RWPE2 (cell line): ENCODE measurements at regions not wholly inside any gene's neighbourhood (a gene's known extent, or its start where the extent isn't known, plus 50 kb on each side); places are given as distances from the start of the nearest gene placed in this dataset.

ENCODE experiments used
- ATAC-seq: fragments of 200-7000 bp; cut with Tn5 transposase; 3 replicates; pipeline ENCODE4 v1.9.1; 2021; ENCODE audit warnings: low read depth
- DNase-seq: peaks from one replicate; pipeline ENCODE4 v3.0.0-alpha.2; 2020; ENCODE audit warnings: low spot score
- H3K27ac ChIP-seq: fragments of 450-650 bp; 2 replicates; pipeline ENCODE4 v1.5.1; 2017; ENCODE audit warnings: mild to moderate bottlenecking; ENCODE audit not compliant: poor library complexity, severe bottlenecking
- H3K27me3 ChIP-seq: fragments of 250-450 bp; sonication (Bioruptor Pico); 2 replicates; pipeline ENCODE4 v1.5.1; 2021; ENCODE audit warnings: mild to moderate bottlenecking, moderate library complexity; ENCODE audit not compliant: insufficient read depth, poor library complexity, severe bottlenecking
- H3K36me3 ChIP-seq: fragments of 250-450 bp; sonication (Bioruptor Pico); 2 replicates; pipeline ENCODE4 v1.5.1; 2020; ENCODE audit warnings: low read depth, mild to moderate bottlenecking, moderate library complexity
- H3K4me1 ChIP-seq: fragments of 250-450 bp; sonication (Bioruptor Pico); 2 replicates; pipeline ENCODE4 v1.5.1; 2021; ENCODE audit warnings: mild to moderate bottlenecking, moderate library complexity; ENCODE audit not compliant: insufficient read depth, poor library complexity, severe bottlenecking
- H3K4me3 ChIP-seq: fragments of 250-450 bp; sonication (Bioruptor Pico); 2 replicates; pipeline ENCODE4 v1.5.1; 2021; ENCODE audit warnings: mild to moderate bottlenecking, moderate library complexity; ENCODE audit not compliant: severe bottlenecking
- H3K9me3 ChIP-seq: fragments of 250-450 bp; sonication (Bioruptor Pico); 2 replicates; pipeline ENCODE4 v1.5.1; 2021; ENCODE audit warnings: mild to moderate bottlenecking, moderate library complexity; ENCODE audit not compliant: severe bottlenecking
- TF ChIP-seq, protein P1 (sequence below): fragments of 450-650 bp; IDR thresholded peaks from one replicate; pipeline ENCODE4 v1.5.1; 2017; ENCODE audit warnings: mild to moderate bottlenecking, moderate library complexity; ENCODE audit not compliant: poor library complexity, severe bottlenecking

DNA sequence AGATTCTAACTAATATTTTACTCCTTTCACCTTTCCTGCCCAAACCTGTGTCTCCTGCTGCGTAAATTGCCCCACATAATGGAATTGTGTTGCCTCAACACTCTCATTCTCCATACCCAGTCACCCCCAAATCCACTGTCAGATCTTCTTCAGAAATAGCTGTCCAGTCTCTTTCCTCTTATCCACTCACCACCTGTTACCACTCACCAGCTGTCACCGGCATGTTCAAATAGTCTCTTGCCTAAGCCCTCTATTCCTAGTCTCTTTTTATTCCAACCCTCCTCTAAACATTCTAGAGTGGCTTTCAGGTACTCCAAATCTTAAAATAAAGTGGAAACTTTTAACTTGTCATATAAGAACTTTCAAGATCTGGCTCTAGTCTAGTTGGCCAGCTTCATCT lies 262.0 kb upstream of the FBXL7 start:
- Histone ChIP-seq H3K4me3 (no peak overlapping the region), H3K36me3 (no peaks in the 10 kb centered on the region), H3K9me3 (no peaks in the 10 kb centered on the region), H3K4me1 (no peaks in the 10 kb centered on the region), H3K27me3 (no peaks in the 10 kb centered on the region), H3K27ac (no peak overlapping the region)
- TF ChIP-seq, protein P1, sequence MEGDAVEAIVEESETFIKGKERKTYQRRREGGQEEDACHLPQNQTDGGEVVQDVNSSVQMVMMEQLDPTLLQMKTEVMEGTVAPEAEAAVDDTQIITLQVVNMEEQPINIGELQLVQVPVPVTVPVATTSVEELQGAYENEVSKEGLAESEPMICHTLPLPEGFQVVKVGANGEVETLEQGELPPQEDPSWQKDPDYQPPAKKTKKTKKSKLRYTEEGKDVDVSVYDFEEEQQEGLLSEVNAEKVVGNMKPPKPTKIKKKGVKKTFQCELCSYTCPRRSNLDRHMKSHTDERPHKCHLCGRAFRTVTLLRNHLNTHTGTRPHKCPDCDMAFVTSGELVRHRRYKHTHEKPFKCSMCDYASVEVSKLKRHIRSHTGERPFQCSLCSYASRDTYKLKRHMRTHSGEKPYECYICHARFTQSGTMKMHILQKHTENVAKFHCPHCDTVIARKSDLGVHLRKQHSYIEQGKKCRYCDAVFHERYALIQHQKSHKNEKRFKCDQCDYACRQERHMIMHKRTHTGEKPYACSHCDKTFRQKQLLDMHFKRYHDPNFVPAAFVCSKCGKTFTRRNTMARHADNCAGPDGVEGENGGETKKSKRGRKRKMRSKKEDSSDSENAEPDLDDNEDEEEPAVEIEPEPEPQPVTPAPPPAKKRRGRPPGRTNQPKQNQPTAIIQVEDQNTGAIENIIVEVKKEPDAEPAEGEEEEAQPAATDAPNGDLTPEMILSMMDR = no peak
- no peak for DNase-seq
- ATAC-seq = no peak

DNA sequence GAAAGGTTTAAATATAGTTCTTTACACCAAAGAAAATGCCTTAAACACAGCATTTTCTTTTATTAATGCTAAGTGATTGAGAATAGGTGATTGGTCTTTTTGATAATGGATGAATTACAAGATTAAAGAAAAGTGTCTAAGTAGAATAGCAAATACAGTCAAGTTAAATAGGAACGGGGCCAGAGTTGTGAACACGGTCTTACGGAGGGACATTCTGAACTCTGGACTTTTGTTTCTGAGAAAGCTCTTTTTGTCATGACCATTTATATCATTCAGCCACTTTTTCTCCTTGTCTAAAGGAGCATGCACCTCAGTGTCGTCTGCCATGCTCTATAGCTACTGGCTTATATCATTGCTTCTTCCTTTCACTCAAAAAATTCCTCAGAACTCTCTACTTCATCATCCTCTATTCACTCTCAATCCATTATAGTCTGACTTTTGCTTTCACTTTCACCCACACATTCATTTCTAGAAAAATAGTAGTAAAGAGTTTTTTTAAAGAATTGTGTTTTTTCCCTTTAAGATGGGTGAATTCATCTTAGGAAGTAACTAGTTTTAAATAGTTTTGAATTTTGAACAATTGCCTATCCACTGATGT lies 263.0 kb upstream of the FBXL7 start:
- no peak for ATAC-seq
- Histone ChIP-seq H3K4me1 (no peaks in the 10 kb centered on the region), H3K4me3 (no peak overlapping the region), H3K27me3 (no peaks in the 10 kb centered on the region), H3K9me3 (no peaks in the 10 kb centered on the region), H3K27ac (no peak overlapping the region), H3K36me3 (no peaks in the 10 kb centered on the region)
- DNase-seq = no peak
- TF ChIP-seq, protein P1 = no peak

DNA sequence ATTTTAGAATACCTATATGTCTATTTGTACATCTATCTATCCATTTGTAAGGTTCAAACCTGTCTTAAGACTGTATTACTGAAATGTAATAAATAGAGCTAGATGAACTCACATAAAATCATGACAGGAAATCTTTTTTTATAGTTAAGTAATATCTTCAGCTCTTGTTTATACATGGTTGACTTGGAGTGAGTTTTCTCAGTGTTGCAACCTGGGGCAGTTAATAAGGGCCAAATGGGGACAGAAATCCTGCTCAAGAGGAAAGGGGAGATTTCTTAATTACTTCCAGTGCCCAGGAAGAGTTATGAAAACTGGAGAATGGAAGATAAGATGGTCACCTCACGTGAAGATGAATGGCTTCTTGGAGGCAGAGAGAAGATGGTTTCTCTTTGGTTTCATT lies 265.1 kb upstream of the FBXL7 start:
- DNase-seq (no peak), ATAC-seq (no peak)
- Histone ChIP-seq H3K4me3 (no peak overlapping the region), H3K36me3 (no peaks in the 10 kb centered on the region), H3K4me1 (no peaks in the 10 kb centered on the region), H3K27ac (no peak overlapping the region), H3K27me3 (peaks cover 6% of the 10 kb centered on the region), H3K9me3 (no peaks in the 10 kb centered on the region)
- TF ChIP-seq, protein P1 = no peak

DNA sequence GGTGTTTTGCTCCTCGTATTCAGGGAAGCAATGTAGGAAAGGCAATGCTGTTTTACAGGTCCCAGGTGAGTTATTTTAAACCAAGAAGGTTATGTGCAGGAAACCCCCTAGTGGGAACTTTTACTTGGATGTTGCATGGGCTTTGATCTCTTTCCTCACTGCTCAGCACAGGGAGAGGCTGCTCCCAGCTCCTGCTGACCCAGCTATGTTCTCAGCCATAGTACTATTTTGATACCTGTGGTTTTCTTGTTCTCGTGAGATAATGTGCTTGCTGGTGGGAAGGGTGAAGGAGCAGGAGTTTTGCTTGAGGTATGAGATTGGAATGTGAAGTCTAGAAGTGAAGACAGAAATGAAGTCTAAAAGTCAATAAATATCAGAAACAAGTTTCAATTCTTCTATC lies 265.6 kb upstream of the FBXL7 start:
- Histone ChIP-seq H3K9me3 (no peaks in the 10 kb centered on the region), H3K27me3 (peaks cover 11% of the 10 kb centered on the region), H3K4me1 (no peaks in the 10 kb centered on the region), H3K36me3 (no peaks in the 10 kb centered on the region), H3K27ac (no peak overlapping the region), H3K4me3 (no peak overlapping the region)
- ATAC-seq (0 out of 3 replicates have a peak, but pooled peaks have one; percentile 12), DNase-seq (no peak)
- TF ChIP-seq, protein P1 = no peak

DNA sequence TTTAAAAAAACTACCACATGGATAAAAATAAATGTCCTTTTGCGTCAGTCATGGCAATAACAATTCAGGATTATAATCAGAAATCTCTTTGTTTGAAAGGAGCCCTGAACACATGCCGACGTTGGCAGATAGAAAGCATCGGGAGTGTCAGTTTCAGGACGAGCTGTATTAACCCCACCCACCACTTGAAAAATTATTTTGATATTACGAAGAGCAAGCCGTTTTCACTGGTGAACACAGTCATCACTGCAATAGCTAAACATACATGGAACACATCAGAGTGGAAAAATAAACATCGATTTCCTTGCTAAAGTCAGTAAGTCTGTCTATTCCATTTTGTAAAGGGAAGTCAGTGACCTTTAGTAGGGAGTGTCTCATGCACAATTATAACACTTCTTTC lies 266.4 kb upstream of the FBXL7 start:
- Histone ChIP-seq H3K27ac (no peak overlapping the region), H3K4me1 (no peaks in the 10 kb centered on the region), H3K27me3 (peaks cover 14% of the 10 kb centered on the region), H3K9me3 (no peaks in the 10 kb centered on the region), H3K36me3 (no peaks in the 10 kb centered on the region), H3K4me3 (no peak overlapping the region)
- DNase-seq = no peak
- no peak for ATAC-seq
- TF ChIP-seq, protein P1 = no peak
